GM12878 (cell line): ENCODE measurements at regions not wholly inside any gene's neighbourhood (a gene's known extent, or its start where the extent isn't known, plus 50 kb on each side); places are given as distances from the start of the nearest gene placed in this dataset.

ENCODE experiments used
- ATAC-seq: fragments of 200-7000 bp; cut with Tn5 transposase; 3 replicates; pipeline ENCODE4 v1.9.1; 2020; ENCODE audit warnings: mild to moderate bottlenecking, moderate library complexity
- BruUV-seq: library from RNA; stranded (reverse); fragments of 400-500 nt; replicated peaks from 2 replicates; lab custom pipeline; 2021; lab: Mats Ljungman, UMichigan
- CTCF ChIA-PET: fragments of 300-600 bp; sonication (Branson Sonifier 250); formaldehyde crosslinking; extraction: SDS; loops from one replicate; lab custom pipeline; 2021; ENCODE audit warnings: inconsistent platforms; lab: Yijun Ruan, JAX
- POLR2A ChIA-PET: fragments of 350-600 bp; formaldehyde crosslinking; extraction: SDS; loops from one replicate; lab custom pipeline; 2021; ENCODE audit warnings: inconsistent platforms; lab: Charles Lee
- RAD21 ChIA-PET: fragments of 300-600 bp; sonication (Branson Sonifier 250); formaldehyde crosslinking; loops from one replicate; lab custom pipeline; 2023; ENCODE audit warnings: antibody characterized with exemption; ENCODE audit not compliant: unreplicated experiment; lab: Charles Lee
- SMC1A ChIA-PET: fragments of 300-600 bp; sonication (Branson Sonifier 250); formaldehyde crosslinking; loops from one replicate; lab custom pipeline; 2023; ENCODE audit not compliant: unreplicated experiment, uncharacterized antibody; lab: Charles Lee
- DNase-seq: peaks from one replicate; pipeline ENCODE4 v3.0.0-alpha.2; 2011; ENCODE audit warnings: low read depth, low spot score
- FAIRE-seq: peaks from 3 replicates; lab custom pipeline; 2011; peaks lifted over from hg19 to GRCh38; lab: Jason Lieb, UNC
- H2AFZ ChIP-seq: 2 replicates; pipeline ENCODE4 v1.6.0; 2011; ENCODE audit warnings: low read depth, low read length, control low read depth; ENCODE audit not compliant: control insufficient read depth
- H3K27ac ChIP-seq: 2 replicates; pipeline ENCODE4 v1.5.1; 2011; ENCODE audit warnings: control low read depth; ENCODE audit not compliant: control insufficient read depth, insufficient read depth
- H3K27me3 ChIP-seq, 2 experiments: replicated peaks in 1 of 2; 2 replicates each; pipeline versions ENCODE4 v1.6.0 to v1.6.1; 2011; ENCODE audit warnings: low read length in 1 of 2; ENCODE audit not compliant: control insufficient read depth in 2 of 2, insufficient read depth in 2 of 2
- H3K36me3 ChIP-seq, 2 experiments: 2 replicates each; pipeline ENCODE4 v1.5.1; 2011; ENCODE audit warnings: low read length in 1 of 2; ENCODE audit not compliant: control insufficient read depth in 2 of 2, insufficient read depth in 2 of 2
- H3K4me1 ChIP-seq: 2 replicates; pipeline ENCODE4 v1.6.1; 2011; ENCODE audit warnings: mild to moderate bottlenecking, low read length, moderate library complexity, mixed read lengths; ENCODE audit not compliant: control insufficient read depth, insufficient read depth
- H3K4me2 ChIP-seq: 2 replicates; pipeline ENCODE4 v1.6.0; 2011; ENCODE audit warnings: control low read depth; ENCODE audit not compliant: control insufficient read depth, insufficient read depth
- H3K4me3 ChIP-seq: fragments of 200-600 bp; sonication (generic); 2 replicates; pipeline ENCODE4 v1.5.1; 2016
- H3K79me2 ChIP-seq: 2 replicates; pipeline ENCODE4 v1.6.0; 2011; ENCODE audit warnings: low read length; ENCODE audit not compliant: control insufficient read depth, insufficient read depth
- H3K9ac ChIP-seq: 2 replicates; pipeline ENCODE4 v1.8.0; 2011; ENCODE audit warnings: low read length, control low read depth, mixed read lengths; ENCODE audit not compliant: control insufficient read depth, insufficient read depth
- H3K9me3 ChIP-seq: replicated peaks from 3 replicates; pipeline ENCODE4 v1.5.1; 2011; ENCODE audit warnings: mild to moderate bottlenecking, low read length; ENCODE audit not compliant: control insufficient read depth, insufficient read depth
- H4K20me1 ChIP-seq: 2 replicates; pipeline ENCODE4 v1.6.0; 2011; ENCODE audit not compliant: control insufficient read depth, insufficient read depth
- CREB1 ChIP-seq: IDR thresholded peaks from 2 replicates; pipeline ENCODE4 v1.6.1; 2012; ENCODE audit warnings: low read depth, mild to moderate bottlenecking, inconsistent platforms
- NR2F1 ChIP-seq: fragments of 450-650 bp; conservative IDR thresholded peaks from 2 replicates; pipeline ENCODE4 v1.6.1; 2017; ENCODE audit warnings: mild to moderate bottlenecking
- TCF12 ChIP-seq: IDR thresholded peaks from 2 replicates; pipeline ENCODE4 v1.6.1; 2011; ENCODE audit warnings: low read depth, mild to moderate bottlenecking, low read length
- ZBED1 ChIP-seq: IDR thresholded peaks from 2 replicates; pipeline ENCODE4 v1.6.1; 2016; ENCODE audit warnings: borderline replicate concordance
- ZZZ3 ChIP-seq: IDR thresholded peaks from 2 replicates; pipeline ENCODE4 v1.6.1; 2011; ENCODE audit warnings: low read depth; ENCODE audit not compliant: control insufficient read depth, insufficient read length
- WGBS: methylation state at CpG from one replicate; pipeline ENCODE4 v1.1.6; 2016; ENCODE audit warnings: low lambda C conversion rate; ENCODE audit not compliant: insufficient replicate concordance, insufficient coverage; ENCODE audit errors: missing lambda C conversion rate; 5-methylcytosine and 5-hydroxymethylcytosine counted together
- in situ Hi-C: fragments of 300-500 bp; cut with MboI; formaldehyde crosslinking; loops from 9 replicates; pipeline ENCODE4 v1.14.3; 2018; ENCODE audit warnings: mixed read lengths
- intact Hi-C: fragments of 100-400 bp; cut with micrococcal nuclease; formaldehyde crosslinking; loops from one replicate; pipeline ENCODE4 v1.14.2; 2022; ENCODE audit not compliant: unreplicated experiment
- TF ChIP-seq, protein P1 (sequence below): fragments of 450-650 bp; IDR thresholded peaks from 2 replicates; pipeline ENCODE4 v1.6.1; 2017; ENCODE audit warnings: mild to moderate bottlenecking

DNA sequence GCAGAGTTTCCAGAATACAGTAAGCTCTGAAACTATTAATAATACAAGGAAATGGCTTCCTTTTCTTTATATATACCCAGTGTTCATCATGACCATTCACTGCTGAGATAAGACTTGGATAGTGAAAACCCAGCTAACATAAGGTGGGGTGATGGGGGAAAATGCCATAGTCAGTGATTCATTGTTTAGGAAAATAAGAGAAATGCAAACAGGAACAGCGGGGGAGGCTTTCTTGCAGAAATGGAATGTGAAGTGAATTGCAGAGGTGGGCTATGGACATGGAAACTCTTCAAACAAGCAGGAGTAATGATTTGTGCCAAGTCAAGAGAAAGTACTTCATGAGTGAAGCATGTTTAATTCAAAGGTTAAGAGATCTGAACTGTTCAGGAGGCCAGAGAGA is 519.4 kb downstream of the TDRD15 start (continued):
- TF ChIP-seq ZBED1 (no peak), CREB1 (no peak)

DNA sequence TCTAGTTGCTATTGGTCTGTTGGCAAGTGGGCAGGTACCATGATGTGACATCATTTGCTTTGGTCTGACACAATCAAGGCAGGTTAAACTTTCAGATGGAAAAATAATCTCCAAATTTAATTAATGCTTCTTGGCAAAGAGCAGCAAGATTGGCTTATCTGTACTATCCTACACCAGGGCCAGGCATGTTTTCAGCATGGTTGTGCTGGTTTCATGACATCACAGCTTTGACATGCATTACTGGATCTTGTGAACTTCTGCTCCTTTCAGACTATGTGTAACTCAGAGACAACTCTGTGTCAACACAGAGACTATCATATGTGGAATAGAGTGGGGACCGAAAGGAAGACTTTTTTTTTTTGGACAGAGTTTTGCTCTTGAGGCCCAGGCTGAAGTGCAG is 520.5 kb downstream of the TDRD15 start:
- WGBS = 0% methylated on average over 1 of the region's 1 CpG
- H3K4me3 ChIP-seq = no peak overlapping the region
- intact Hi-C loops (no loop called here), in situ Hi-C loops (no loop called here)
- no peaks in the 10 kb centered on the region for H3K9me3 ChIP-seq
- POLR2A ChIA-PET = no interaction called here
- SMC1A ChIA-PET = no interaction called here
- no peak overlapping the region for H3K9ac ChIP-seq
- H3K36me3 ChIP-seq = no peaks in the 10 kb centered on the region
- DNase-seq (no peak), ATAC-seq (no peak)
- H3K4me1 ChIP-seq = no peaks in the 10 kb centered on the region
- no peak overlapping the region for H3K27ac ChIP-seq
- H3K27me3 ChIP-seq = no peaks in the 10 kb centered on the region
- no peaks in the 10 kb centered on the region for H4K20me1 ChIP-seq
- H3K4me2 ChIP-seq = no peak overlapping the region
- H3K79me2 ChIP-seq = no peaks in the 10 kb centered on the region
- CTCF ChIA-PET = no interaction called here
- no peak for TF ChIP-seq ZZZ3
- TF ChIP-seq, protein P1, sequence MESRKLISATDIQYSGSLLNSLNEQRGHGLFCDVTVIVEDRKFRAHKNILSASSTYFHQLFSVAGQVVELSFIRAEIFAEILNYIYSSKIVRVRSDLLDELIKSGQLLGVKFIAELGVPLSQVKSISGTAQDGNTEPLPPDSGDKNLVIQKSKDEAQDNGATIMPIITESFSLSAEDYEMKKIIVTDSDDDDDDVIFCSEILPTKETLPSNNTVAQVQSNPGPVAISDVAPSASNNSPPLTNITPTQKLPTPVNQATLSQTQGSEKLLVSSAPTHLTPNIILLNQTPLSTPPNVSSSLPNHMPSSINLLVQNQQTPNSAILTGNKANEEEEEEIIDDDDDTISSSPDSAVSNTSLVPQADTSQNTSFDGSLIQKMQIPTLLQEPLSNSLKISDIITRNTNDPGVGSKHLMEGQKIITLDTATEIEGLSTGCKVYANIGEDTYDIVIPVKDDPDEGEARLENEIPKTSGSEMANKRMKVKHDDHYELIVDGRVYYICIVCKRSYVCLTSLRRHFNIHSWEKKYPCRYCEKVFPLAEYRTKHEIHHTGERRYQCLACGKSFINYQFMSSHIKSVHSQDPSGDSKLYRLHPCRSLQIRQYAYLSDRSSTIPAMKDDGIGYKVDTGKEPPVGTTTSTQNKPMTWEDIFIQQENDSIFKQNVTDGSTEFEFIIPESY = no peak
- TF ChIP-seq TCF12 = no peak
- no peak for TF ChIP-seq NR2F1
- TF ChIP-seq, all 136 proteins: peak for 0
- RAD21 ChIA-PET = no interaction called here
- H2AFZ ChIP-seq = no peak overlapping the region
- no peak for FAIRE-seq
- BruUV-seq = no TSS peak
